Left kidney (tissue), 1 donor: ENCODE measurements at regions not wholly inside any gene's neighbourhood (a gene's known extent, or its start where the extent isn't known, plus 50 kb on each side); places are given as distances from the start of the nearest gene placed in this dataset.

ENCODE experiments used
- DNase-seq: peaks from one replicate; pipeline ENCODE4 v3.0.0-alpha.2; 2013

GRCh38 chr4:124227981-124228380, 484.6 kb downstream of the ANKRD50 start:
- DNase-seq = no peak

- no peak for DNase-seq
Measured at GRCh38 chr4:124230268-124230667, 482.3 kb downstream of the ANKRD50 start.

DNA sequence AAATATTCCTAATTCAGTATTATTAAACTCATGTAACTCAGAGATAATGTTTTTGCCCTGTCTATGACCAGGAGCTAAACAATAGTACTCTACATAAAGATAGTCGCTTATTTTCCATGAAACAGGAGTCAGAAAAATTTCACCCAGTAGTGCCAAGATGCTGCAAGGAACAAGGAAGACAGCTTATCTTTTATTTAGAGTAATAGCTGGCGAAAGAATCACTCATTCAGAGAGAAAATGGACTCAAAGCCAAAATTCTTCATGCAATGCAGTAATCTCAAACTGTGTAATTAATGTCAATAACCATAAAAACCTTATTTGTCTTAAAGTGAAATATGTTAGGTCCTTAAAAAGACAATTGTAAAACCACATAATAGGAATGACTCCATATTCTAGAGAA, 477.8 kb downstream of the ANKRD50 start:
- no peak for DNase-seq

- no peak for DNase-seq
Measured at GRCh38 chr4:124243671-124244366, 468.7 kb downstream of the ANKRD50 start.

GRCh38 chr4:124253080-124253479, 459.5 kb downstream of the ANKRD50 start:
- DNase-seq = no peak

GRCh38 chr4:124262211-124263179, 450.0 kb downstream of the ANKRD50 start:
- peak; percentile 84 for DNase-seq

- no peak for DNase-seq
Measured at GRCh38 chr4:124265701-124266100, 446.8 kb downstream of the ANKRD50 start.

- DNase-seq = no peak
Measured at GRCh38 chr4:124266721-124267120, 445.8 kb downstream of the ANKRD50 start.

DNA sequence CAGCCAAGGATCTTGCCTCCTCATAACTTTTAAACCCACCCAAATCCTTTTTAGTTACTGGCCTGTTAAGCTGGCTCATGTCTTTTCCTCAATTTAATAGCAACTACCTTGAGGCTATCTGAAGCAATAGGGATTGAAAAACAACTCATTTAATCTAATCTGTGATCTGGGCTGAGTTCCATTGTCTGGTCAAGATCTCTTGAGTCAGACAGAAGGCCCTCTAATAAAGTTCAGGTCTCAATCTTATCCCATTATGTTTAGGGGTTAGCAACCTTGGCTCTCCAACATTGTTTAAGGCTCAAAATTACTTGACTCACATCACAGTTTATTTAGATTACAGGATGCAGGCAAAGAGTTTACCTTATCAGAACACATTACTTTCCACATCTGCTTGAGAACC, 436.1 kb downstream of the ANKRD50 start:
- DNase-seq = no peak

- no peak for DNase-seq
Measured at GRCh38 chr4:124277691-124278090, 434.8 kb downstream of the ANKRD50 start.

DNA sequence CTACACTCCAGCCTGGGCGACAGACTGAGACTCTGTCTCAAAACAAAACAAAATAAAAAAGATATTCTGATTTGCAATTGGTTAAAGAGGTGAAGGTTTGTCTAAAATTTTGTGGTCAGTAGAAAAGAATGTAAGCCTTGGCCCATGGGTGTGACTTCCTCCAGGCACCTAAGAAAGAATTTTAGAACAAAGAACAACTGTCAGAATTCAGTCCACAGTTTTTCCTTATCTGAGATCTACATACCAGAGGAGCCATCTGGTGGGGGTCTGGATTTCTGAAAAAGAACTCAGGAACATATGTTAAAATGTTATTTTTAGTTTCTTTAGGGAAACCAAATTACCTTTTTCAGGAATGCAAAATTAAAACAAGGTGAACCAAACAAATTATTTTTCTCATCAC, 434.1 kb downstream of the ANKRD50 start:
- DNase-seq = no peak

DNA sequence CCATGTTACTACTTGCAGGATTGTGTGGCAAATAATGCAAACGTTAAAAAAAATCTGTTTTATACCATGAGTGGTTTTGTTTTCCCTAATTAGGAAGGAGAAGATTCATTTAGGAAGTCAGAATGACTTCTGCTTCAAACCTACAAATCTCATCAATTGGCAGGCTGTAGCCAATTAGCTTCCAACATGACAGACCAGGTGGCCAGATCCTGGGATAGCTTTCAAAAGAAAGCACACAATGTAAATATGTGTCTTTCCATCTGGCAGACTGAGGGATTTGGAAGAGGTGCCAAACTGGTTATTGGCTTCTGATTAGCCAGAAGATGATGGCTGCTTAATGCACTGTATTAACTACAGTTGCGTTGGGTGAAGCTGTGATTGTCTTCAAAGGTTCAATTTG, 432.8 kb downstream of the ANKRD50 start:
- DNase-seq = no peak

- DNase-seq = no peak
Measured at GRCh38 chr4:124282301-124282898, 430.1 kb downstream of the ANKRD50 start.

GRCh38 chr4:124288706-124289486, 423.6 kb downstream of the ANKRD50 start:
- no peak for DNase-seq

DNA sequence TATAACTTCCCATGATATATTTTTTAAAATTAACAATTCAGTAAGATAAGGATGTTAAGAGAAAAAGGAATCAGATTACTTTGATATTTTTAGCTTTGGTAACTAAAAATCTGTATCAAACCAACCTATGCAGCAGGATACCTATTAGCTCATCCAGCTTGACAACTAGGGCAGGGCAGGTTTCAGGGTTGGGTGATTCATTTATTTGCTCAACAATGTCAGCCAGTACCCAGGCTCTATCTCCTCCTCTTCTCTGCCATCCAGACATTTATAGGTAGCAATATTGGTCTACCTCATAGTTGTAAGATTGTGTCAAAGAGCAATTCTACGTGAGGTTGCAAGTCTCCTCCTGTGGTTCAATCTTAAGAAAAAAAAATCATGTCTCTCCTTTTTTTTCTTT, 421.9 kb downstream of the ANKRD50 start:
- DNase-seq = no peak

GRCh38 chr4:124295413-124295812, 417.1 kb downstream of the ANKRD50 start:
- no peak for DNase-seq

GRCh38 chr4:124304941-124305340, 407.6 kb downstream of the ANKRD50 start:
- DNase-seq = no peak

DNA sequence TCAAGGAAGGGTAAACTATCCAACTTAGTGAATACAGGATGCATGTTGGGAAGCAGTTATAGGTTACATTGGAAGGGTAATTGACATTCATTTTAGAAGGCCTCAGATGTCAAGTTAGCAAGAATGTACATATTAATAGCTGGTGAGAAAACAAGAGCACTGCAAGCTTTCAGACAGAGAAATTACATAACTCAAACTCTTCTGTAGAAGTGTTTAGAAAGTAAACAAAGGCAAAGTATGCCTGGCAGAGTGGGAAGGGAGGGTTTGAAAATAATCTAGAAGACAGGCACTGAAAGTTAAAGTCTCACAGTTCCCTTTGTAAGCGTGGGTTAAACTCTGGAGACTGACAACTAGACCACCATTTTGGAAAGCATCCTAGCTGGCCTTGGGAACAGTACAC, 406.2 kb downstream of the ANKRD50 start:
- DNase-seq = no peak

DNA sequence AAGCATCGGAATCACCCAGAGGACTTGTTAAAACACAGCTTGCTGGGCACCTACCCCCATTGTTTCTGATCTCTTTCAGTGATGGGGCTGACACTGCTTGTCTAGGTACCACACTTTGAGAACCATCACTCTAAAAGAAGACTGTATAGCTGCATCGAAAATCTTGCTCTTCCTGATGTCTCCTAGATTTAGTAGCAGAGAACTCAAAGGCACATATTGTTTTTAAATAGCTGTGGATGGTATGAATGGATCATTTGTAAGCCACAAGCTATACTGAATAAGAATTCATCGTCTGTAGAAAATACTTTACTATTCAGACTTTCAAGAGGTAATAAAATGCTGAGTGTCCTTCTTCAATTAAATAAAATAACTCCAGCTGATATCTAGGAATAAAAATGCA, 405.4 kb downstream of the ANKRD50 start:
- DNase-seq = no peak

DNA sequence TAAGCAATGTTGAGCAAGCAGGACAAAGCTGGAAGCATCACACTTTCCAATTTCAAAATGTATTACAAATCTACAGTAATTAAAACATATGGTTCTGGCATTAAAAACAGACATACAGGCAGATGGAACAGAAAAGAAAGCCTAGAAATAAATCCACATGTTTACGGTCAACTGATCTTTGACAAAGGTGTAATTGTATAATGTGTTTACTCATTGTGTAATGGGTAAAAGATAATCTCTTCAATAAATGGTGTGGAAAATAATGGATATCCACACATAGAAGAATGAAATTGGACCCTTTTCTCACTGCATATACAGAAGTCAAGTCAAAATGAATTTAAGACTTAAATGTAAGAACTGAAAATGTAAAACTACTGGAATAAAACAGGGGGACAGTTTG, 394.2 kb downstream of the ANKRD50 start:
- DNase-seq = no peak

GRCh38 chr4:124321364-124321763, 391.2 kb downstream of the ANKRD50 start:
- DNase-seq = no peak
